RPMI7951 (cell line): ENCODE measurements at regions not wholly inside any gene's neighbourhood (a gene's known extent, or its start where the extent isn't known, plus 50 kb on each side); places are given as distances from the start of the nearest gene placed in this dataset.
"Not testable (repeated sequence)": the region's sequence is repeated elsewhere in the genome, so short reads cannot be mapped to it uniquely, and the experiment has no call there.

Experiments
- DNase-seq: peaks from one replicate; pipeline ENCODE4 v3.0.0-alpha.2; 2012; ENCODE audit warnings: low read depth

DNA sequence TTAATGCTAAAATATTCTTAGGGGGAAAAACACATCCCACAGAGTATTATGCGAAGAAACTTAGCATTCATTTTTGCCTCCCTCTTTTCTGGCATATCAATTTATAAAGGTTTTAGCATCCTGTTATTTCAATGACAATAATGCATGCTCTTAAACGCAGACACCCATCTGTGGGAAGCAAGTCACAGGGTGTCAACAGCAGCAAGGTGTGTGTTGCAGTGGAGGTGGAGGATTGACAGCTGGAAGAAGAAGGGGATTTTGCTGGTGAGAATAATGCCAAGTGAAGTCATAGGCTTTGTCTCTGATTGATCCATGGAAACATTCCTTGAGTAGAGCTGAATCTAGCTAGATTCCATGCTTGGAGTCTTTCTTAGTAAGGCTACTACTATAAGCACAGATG, 498.1 kb downstream of the NPIPA7 start:
- no peak for DNase-seq

- DNase-seq: no peak
Observed at GRCh38 chr16:16879567-16880251, 500.8 kb downstream of the NPIPA7 start.

GRCh38 chr16:16881814-16882213, 502.9 kb downstream of the NPIPA7 start:
- no peak for DNase-seq

DNA sequence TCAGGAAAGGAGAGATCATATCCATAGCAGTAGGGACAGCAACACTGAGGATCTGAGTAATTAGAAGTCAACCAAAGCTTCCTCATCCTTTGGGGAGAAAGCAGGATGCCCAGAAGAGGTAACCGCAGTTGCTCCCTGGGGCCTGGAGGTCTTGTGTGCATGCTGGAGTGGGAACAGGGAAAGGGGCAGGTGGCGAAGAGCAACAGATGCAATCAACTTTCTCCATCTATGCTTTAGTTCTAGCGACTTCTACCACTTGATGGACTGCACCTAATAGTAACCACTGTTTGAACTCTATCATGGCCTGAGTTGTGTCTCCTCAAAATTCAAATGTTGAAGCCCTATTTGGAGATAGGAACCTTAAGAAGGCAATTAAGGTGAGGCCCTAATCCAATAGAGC, 503.8 kb downstream of the NPIPA7 start:
- no peak for DNase-seq

DNA sequence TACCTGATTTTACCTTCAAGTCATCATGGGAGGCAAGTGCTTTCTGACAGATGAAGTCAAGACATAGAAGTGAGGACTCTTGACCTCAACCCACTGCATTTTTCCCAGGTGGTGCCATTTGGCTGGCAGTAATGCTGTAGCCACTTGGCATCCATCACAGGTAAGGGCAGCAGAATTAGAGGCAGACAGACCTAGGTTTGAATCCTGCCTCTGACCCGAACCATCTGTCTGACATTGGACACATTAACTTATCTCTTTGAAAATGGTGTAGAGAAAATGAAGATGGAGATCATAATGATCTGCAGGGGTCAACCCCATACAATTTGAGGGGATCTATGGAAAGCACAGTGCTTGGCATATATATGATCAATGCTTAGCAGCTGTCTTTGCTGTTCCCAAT, 505.5 kb downstream of the NPIPA7 start:
- DNase-seq: no peak

- no peak for DNase-seq
Observed at GRCh38 chr16:16887193-16887592, 508.3 kb downstream of the NPIPA7 start.

- peak; percentile 6 for DNase-seq
Observed at GRCh38 chr16:16890964-16891363, 512.0 kb downstream of the NPIPA7 start.

- DNase-seq: no peak
Observed at GRCh38 chr16:16904601-16905000, 525.7 kb downstream of the NPIPA7 start.

DNA sequence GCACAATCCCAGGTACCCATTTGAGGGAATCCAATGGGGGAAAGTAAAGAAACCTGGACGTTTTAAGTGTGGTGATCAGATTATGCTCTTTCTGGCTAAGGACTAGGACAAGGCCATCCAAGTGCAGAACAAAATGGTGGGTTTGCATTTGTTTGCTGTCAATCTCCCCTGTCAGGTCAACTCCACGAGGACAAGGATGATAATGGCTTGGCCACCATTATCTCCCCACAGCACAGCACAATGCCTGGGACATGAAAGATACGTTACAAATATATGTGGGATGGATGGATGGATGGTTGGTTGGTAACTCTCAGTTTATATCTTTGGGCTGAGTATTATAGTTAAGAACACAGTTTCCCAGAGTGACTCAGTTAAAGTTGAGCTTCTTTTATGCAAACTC, 526.9 kb downstream of the NPIPA7 start:
- no peak for DNase-seq

- DNase-seq: no peak
Observed at GRCh38 chr16:16907089-16907488, 528.1 kb downstream of the NPIPA7 start.

- DNase-seq: no peak
Observed at GRCh38 chr16:16908077-16908476, 529.1 kb downstream of the NPIPA7 start.

GRCh38 chr16:16909126-16909525, 530.2 kb downstream of the NPIPA7 start:
- DNase-seq: no peak

DNA sequence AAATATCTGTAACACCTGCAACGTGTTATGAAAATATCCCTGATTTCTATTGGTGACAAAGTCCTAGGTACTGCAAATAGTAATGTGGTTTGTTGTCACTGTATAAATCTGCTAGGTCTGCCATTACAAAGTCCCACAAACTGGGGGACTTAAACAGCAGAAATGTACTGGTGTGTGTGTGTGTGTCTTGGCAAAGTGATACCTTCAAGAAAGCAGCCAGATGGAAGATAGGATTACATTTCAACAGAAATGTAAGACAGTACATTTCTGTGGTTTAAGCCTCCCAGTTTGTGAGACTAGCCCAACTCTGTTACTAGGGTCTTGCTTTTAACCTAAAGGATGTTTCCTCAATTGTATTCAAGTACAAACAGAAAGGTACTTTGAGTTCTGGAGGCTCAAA, 531.7 kb downstream of the NPIPA7 start:
- no peak for DNase-seq

DNA sequence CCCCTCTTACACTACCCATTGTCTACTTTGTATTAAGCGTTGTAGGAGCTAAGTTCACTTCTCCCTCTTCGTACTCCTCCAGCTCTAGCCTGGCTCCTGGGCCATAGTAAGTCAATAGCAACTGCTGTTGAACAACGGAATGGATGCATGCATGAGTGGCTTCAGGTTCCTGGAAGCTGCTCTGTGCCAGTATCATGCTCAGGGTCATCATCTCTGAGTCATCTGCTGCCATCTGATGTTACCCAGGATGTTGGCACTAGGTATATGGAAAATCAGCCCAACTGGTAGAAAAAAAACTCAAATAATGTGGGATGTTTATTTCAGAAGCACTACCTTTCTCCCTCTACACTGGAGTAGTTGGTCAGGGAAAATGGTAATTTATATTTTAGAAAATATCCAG, 536.8 kb downstream of the NPIPA7 start:
- DNase-seq: no peak

- no peak for DNase-seq
Observed at GRCh38 chr16:16917191-16917785, 538.3 kb downstream of the NPIPA7 start.

- no peak for DNase-seq
Observed at GRCh38 chr16:16923479-16923878, 544.5 kb downstream of the NPIPA7 start.

DNA sequence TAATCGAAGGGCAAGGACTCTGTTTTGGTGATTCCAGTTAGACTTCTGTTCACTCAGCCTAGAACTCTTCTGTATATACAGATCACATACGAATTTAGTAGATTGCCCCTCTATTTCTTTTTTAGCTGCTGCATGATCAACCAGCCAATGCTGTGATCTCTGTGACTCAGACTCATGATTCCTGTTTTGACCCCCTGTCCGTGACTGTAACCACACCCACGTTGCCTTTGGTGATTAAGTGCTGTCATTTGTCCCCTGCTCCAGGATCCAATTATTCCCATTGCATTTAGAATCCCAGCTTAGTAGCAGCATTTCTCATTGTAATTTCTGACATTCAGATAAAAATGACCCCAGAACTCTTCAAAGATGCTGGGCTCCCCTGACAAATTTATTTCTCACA, 545.7 kb downstream of the NPIPA7 start:
- DNase-seq: no peak

GRCh38 chr16:16925432-16925831, 545.3 kb downstream of the XYLT1 start:
- no peak for DNase-seq

DNA sequence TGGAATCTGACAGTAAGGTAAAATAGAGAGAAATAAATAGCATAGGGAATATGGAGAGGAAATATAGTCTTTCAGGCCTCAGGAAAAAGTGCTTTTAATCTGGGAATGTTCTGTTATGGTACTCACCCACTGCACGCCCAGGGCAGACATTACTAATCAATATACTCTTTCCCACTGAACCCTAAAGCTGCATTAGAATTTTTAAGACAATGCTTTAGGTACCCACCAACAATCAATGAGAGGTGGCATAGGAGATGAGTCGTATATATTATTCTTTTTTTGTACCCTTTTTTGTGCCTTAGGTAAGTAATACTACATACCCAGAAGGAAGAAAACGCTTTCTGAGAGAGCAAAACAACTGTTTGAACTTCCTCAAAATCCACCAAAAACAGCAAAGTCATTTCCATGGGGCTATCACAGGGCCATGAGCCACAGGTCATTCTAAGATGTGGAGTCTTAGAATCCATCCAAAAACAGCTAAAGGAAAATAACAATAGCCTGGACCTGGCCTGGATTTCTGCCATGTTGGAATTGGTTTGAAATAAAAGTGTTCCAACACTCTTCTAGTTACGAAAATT, 542.1 kb downstream of the XYLT1 start:
- no peak for DNase-seq

- no peak for DNase-seq
Observed at GRCh38 chr16:16930309-16931000, 540.3 kb downstream of the XYLT1 start.

- DNase-seq: no peak
Observed at GRCh38 chr16:16933861-16934260, 536.9 kb downstream of the XYLT1 start.

DNA sequence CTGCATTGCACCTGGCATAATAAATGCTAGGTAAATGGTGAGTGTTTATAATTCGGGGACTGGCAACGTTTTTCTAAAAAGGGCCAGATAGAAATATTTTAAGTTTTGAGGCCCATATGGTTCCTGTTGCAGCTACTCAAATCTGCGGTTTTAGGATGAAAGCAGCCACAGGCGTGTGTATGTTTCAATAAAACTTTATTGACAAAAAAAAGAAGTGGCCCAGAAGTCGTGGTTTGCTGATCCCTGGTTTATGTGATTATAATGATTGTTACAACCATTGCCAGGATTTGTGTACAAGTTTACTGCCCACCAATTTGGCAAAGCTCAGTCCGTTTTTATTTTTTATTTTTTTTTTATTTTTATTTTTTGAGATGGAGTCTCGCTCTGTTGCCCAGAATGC, 536.1 kb downstream of the XYLT1 start:
- no peak for DNase-seq

GRCh38 chr16:16935909-16936308, 534.9 kb downstream of the XYLT1 start:
- not testable (repeated sequence) for DNase-seq
